CD14-positive monocyte (primary cell): ENCODE measurements at regions not wholly inside any gene's neighbourhood (a gene's known extent, or its start where the extent isn't known, plus 50 kb on each side); places are given as distances from the start of the nearest gene placed in this dataset.

Source experiments
- DNase-seq, 3 donors: peaks; one replicate each; pipeline ENCODE4 v3.0.0-alpha.2; 2011 to 2022
- H2AFZ ChIP-seq: 2 replicates; pipeline ENCODE4 v1.6.0; 2012; ENCODE audit warnings: mild to moderate bottlenecking, low read depth, low read length, inconsistent platforms; ENCODE audit not compliant: insufficient read depth, poor library complexity, severe bottlenecking
- H3K27ac ChIP-seq, 2 donors: 1 replicate in 1 of 2; 2 replicates in 1 of 2; pipeline ENCODE4 v1.5.1; 2012 to 2013; ENCODE audit warnings: low read length in 2 of 2, control low read depth in 1 of 2, inconsistent platforms in 1 of 2, low read depth in 1 of 2, mild to moderate bottlenecking in 1 of 2
- H3K27me3 ChIP-seq, 2 donors: one replicate each; pipeline versions ENCODE4 v1.6.0 to v1.6.1; 2011 to 2013; ENCODE audit warnings: low read length in 2 of 2; ENCODE audit not compliant: control insufficient read depth in 2 of 2, insufficient read depth in 2 of 2
- H3K36me3 ChIP-seq, 2 donors: replicated peaks in 1 of 2; 1 replicate in 1 of 2; 2 replicates in 1 of 2; pipeline versions ENCODE4 v1.5.1 to v1.6.1; 2012 to 2013; ENCODE audit warnings: low read length in 2 of 2, control low read depth in 1 of 2, inconsistent platforms in 1 of 2, mild to moderate bottlenecking in 1 of 2; ENCODE audit not compliant: insufficient read depth in 2 of 2, control insufficient read depth in 1 of 2
- H3K4me1 ChIP-seq, 2 donors: 1 replicate in 1 of 2; 2 replicates in 1 of 2; pipeline versions ENCODE4 v1.5.1 to v1.6.1; 2012 to 2013; ENCODE audit warnings: low read length in 2 of 2, control low read depth in 1 of 2, inconsistent platforms in 1 of 2, mild to moderate bottlenecking in 1 of 2, moderate library complexity in 1 of 2; ENCODE audit not compliant: insufficient read depth in 2 of 2, control insufficient read depth in 1 of 2
- H3K4me2 ChIP-seq: replicated peaks from 2 replicates; pipeline ENCODE3; 2012; ENCODE audit warnings: low read length, moderate library complexity, mild to moderate bottlenecking; ENCODE audit not compliant: poor library complexity, severe bottlenecking; ENCODE audit errors: extremely low read depth
- H3K4me3 ChIP-seq, 3 experiments: fragments of 200-600 bp in 1 of 3; sonication (generic) in 1 of 3; replicated peaks in 1 of 3; 1 replicate in 2 of 3; 2 replicates in 1 of 3; pipeline ENCODE4 v1.5.1; 2011 to 2013; ENCODE audit warnings: low read length in 3 of 3, mild to moderate bottlenecking in 3 of 3, control low read depth in 2 of 3, low read depth in 2 of 3, inconsistent platforms in 1 of 3, moderate library complexity in 1 of 3
- H3K79me2 ChIP-seq: 2 replicates; pipeline ENCODE4 v1.6.0; 2012; ENCODE audit warnings: mild to moderate bottlenecking, control low read depth, inconsistent platforms, low read length, moderate library complexity; ENCODE audit not compliant: insufficient read depth
- H3K9ac ChIP-seq: 2 replicates; pipeline ENCODE4 v1.6.0; 2017; ENCODE audit warnings: low read length, mild to moderate bottlenecking; ENCODE audit not compliant: insufficient read depth, poor library complexity, severe bottlenecking
- H3K9me3 ChIP-seq, 2 donors: replicated peaks in 1 of 2; 1 replicate in 1 of 2; 2 replicates in 1 of 2; pipeline versions ENCODE4 v1.5.1 to v1.6.1; 2012 to 2013; ENCODE audit warnings: low read length in 2 of 2, control low read depth in 1 of 2; ENCODE audit not compliant: control insufficient read depth in 1 of 2, insufficient read depth in 1 of 2
- H4K20me1 ChIP-seq: 2 replicates; pipeline ENCODE4 v1.6.0; 2012; ENCODE audit warnings: mild to moderate bottlenecking, low read length, control low read depth, moderate library complexity; ENCODE audit not compliant: insufficient read depth
- H3K27ac Mint-ChIP-seq, 7 donors: one replicate each; pipeline ENCODE4 v1.8.0; 2020; ENCODE audit warnings: mild to moderate bottlenecking in 7 of 7, mixed read lengths in 7 of 7, moderate library complexity in 6 of 7, inconsistent platforms in 2 of 7
- H3K27me3 Mint-ChIP-seq, 3 donors: one replicate each; pipeline ENCODE4 v1.8.0; 2021 to 2022; ENCODE audit warnings: low read depth in 3 of 3, mild to moderate bottlenecking in 3 of 3, mixed read lengths in 3 of 3, moderate library complexity in 3 of 3, inconsistent platforms in 1 of 3
- H3K36me3 Mint-ChIP-seq, 2 donors: one replicate each; pipeline ENCODE4 v1.8.0; 2020; ENCODE audit warnings: mixed read lengths in 2 of 2, inconsistent platforms in 1 of 2, mild to moderate bottlenecking in 1 of 2
- H3K4me1 Mint-ChIP-seq: one replicate; pipeline ENCODE4 v1.8.0; 2020; ENCODE audit warnings: mild to moderate bottlenecking, mixed read lengths
- H3K4me3 Mint-ChIP-seq, 2 donors: one replicate each; pipeline ENCODE4 v1.8.0; 2020; ENCODE audit warnings: mild to moderate bottlenecking in 2 of 2, mixed read lengths in 2 of 2, moderate library complexity in 1 of 2
- H3K9me3 Mint-ChIP-seq, 7 donors: one replicate each; pipeline ENCODE4 v1.8.0; 2020 to 2022; ENCODE audit warnings: mixed read lengths in 7 of 7, mild to moderate bottlenecking in 6 of 7, moderate library complexity in 6 of 7, inconsistent platforms in 2 of 7
- CTCF ChIP-seq: fragments of 200-600 bp; IDR thresholded peaks from one replicate; pipeline ENCODE4 v1.8.0; 2022; ENCODE audit warnings: antibody characterized with exemption, mild to moderate bottlenecking
- WGBS: methylation state at CpG from one replicate; pipeline ENCODE4 v1.1.5; 2013; ENCODE audit warnings: missing lambda C conversion rate; ENCODE audit not compliant: insufficient coverage; 5-methylcytosine and 5-hydroxymethylcytosine counted together
- intact Hi-C, 2 donors: fragments of 100-400 bp; cut with micrococcal nuclease; formaldehyde crosslinking; loops; one replicate each; pipeline versions ENCODE4 v1.15.0 to v1.15.1; 2023

- Histone ChIP-seq H3K27ac (no peak overlapping the region), H3K4me3 (no peak overlapping the region), H3K4me2 (no peak overlapping the region), H3K36me3 (no peaks in the 10 kb centered on the region), H3K9ac (no peak overlapping the region), H3K79me2 (peaks cover 95% of the 10 kb centered on the region), H3K27me3 (no peaks in the 10 kb centered on the region), H2AFZ (no peak overlapping the region), H3K4me1 (no peaks in the 10 kb centered on the region), H4K20me1 (peaks cover 21% of the 10 kb centered on the region), H3K9me3 (no peaks in the 10 kb centered on the region)
- whole genome bisulfite sequencing, result no CpG with 5 or more reads among the region's 1 CpG
- no peak for TF ChIP-seq CTCF
- H3K36me3 Mint-ChIP-seq, result peaks cover 13 to 26% of the 10 kb centered on the region in 2 donors
- no peak overlapping the region for H3K4me3 Mint-ChIP-seq
- no peaks in the 10 kb centered on the region for H3K27me3 Mint-ChIP-seq
- DNase-seq, result no peak
- H3K9me3 Mint-ChIP-seq, result peaks cover 0 to 11% (median 0%) of the 10 kb centered on the region in 7 donors
- H3K27ac Mint-ChIP-seq, result no peak overlapping the region
- peaks cover 6% of the 10 kb centered on the region for H3K4me1 Mint-ChIP-seq
- intact Hi-C loops, result no loop called here
These were observed 273.2 kb downstream of the PTPRC start for GRCh38 chr1:198912046-198912445.

- Histone ChIP-seq H3K79me2 (peaks cover 97% of the 10 kb centered on the region), H3K9me3 (no peaks in the 10 kb centered on the region), H3K4me3 (no peak overlapping the region), H3K27ac (no peak overlapping the region), H2AFZ (no peak overlapping the region), H3K27me3 (no peaks in the 10 kb centered on the region), H3K4me1 (peaks cover 3 to 8% of the 10 kb centered on the region in 2 donors), H4K20me1 (peaks cover 22% of the 10 kb centered on the region), H3K4me2 (no peak overlapping the region), H3K36me3 (no peaks in the 10 kb centered on the region), H3K9ac (no peak overlapping the region)
- H3K36me3 Mint-ChIP-seq, result peaks cover 20 to 32% of the 10 kb centered on the region in 2 donors
- H3K4me3 Mint-ChIP-seq, result no peak overlapping the region
- no peak overlapping the region for H3K27ac Mint-ChIP-seq
- peaks cover 19% of the 10 kb centered on the region for H3K4me1 Mint-ChIP-seq
- peaks cover 0 to 11% (median 0%) of the 10 kb centered on the region in 7 donors for H3K9me3 Mint-ChIP-seq
- intact Hi-C loops, result no loop called here
- no peak for TF ChIP-seq CTCF
- no peak for DNase-seq
- no peaks in the 10 kb centered on the region for H3K27me3 Mint-ChIP-seq
- 100% methylated on average over 2 of the region's 4 CpGs for WGBS
These were observed 274.8 kb downstream of the PTPRC start for GRCh38 chr1:198913667-198914066.
